ENCODE measurements at regions not wholly inside any gene's neighbourhood (a gene's known extent, or its start where the extent isn't known, plus 50 kb on each side); places are given as distances from the start of the nearest gene placed in this dataset.

GRCh38 chr13:61010358-61010757, 405.3 kb downstream of the PCDH20 start:
- TF ChIP-seq CTCF (IDR thresholded peaks at IDR 0.05; ENCODE audit: extremely low read depth, missing control alignments) = no peak
- DNase-seq (ENCODE audit: low spot score) = no peak

- no peak for TF ChIP-seq CTCF (IDR thresholded peaks at IDR 0.05; ENCODE audit: extremely low read depth, missing control alignments)
- DNase-seq (ENCODE audit: low spot score) = no peak
Observed at GRCh38 chr13:61002686-61003085, 413.0 kb downstream of the PCDH20 start.

- no peak for DNase-seq (ENCODE audit: low spot score)
- no peak for TF ChIP-seq CTCF (IDR thresholded peaks at IDR 0.05; ENCODE audit: extremely low read depth, missing control alignments)
Observed at GRCh38 chr13:60990032-60990733, 425.5 kb downstream of the PCDH20 start.

GRCh38 chr13:60986301-60986700, 429.3 kb downstream of the PCDH20 start:
- no peak for DNase-seq (ENCODE audit: low spot score)
- TF ChIP-seq CTCF (IDR thresholded peaks at IDR 0.05; ENCODE audit: extremely low read depth, missing control alignments) = no peak

GRCh38 chr13:60981407-60981806, 434.2 kb downstream of the PCDH20 start:
- no peak for TF ChIP-seq CTCF (IDR thresholded peaks at IDR 0.05; ENCODE audit: extremely low read depth, missing control alignments)
- no peak for DNase-seq (ENCODE audit: low spot score)

- TF ChIP-seq CTCF (IDR thresholded peaks at IDR 0.05; ENCODE audit: extremely low read depth, missing control alignments) = no peak
Observed at GRCh38 chr13:60976367-60976766, 439.3 kb downstream of the PCDH20 start.

GRCh38 chr13:60974296-60974695, 441.4 kb downstream of the PCDH20 start:
- no peak for DNase-seq (ENCODE audit: low spot score)
- TF ChIP-seq CTCF (IDR thresholded peaks at IDR 0.05; ENCODE audit: extremely low read depth, missing control alignments) = no peak

More at GRCh38 chr13:60976367-60976766, 439.3 kb downstream of the PCDH20 start:
- DNase-seq (ENCODE audit: low spot score) = no peak
